Midbrain (tissue), 1 donor: ENCODE measurements at regions not wholly inside any gene's neighbourhood (a gene's known extent, or its start where the extent isn't known, plus 50 kb on each side); places are given as distances from the start of the nearest gene placed in this dataset.

Experiments
- DNase-seq: peaks from one replicate; lab custom pipeline; 2025; lab: John Stamatoyannopoulos, UW

- DNase-seq = no peak
Observed at GRCh38 chr15:31752905-31753304, 277.4 kb upstream of the CHRNA7 start.

GRCh38 chr15:31758126-31758525 is 272.2 kb upstream of the CHRNA7 start:
- DNase-seq = peak; percentile 86

DNA sequence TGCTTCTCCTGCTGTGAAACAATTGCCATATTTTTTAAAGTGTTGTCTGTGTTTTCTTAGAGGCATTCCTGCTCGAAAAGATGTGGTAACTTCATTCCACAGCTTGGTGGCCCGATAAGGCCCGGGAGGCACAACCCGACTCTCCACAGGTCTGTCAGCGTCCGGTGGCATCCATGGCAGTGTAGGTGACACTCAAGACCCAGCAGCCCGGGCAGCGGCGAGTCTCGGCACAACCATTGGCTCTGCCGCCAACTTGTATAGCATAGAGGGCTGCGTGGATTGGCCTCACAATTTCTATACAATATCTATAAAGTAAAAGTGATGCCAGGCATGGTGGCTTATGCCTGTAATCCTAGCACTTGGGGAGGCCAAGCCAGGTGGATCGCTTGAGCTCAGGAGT is 262.3 kb upstream of the CHRNA7 start:
- DNase-seq = no peak

- DNase-seq = no peak
Observed at GRCh38 chr15:31774045-31774444, 256.3 kb upstream of the CHRNA7 start.

- DNase-seq = no peak
Observed at GRCh38 chr15:31776039-31776438, 254.3 kb upstream of the CHRNA7 start.

DNA sequence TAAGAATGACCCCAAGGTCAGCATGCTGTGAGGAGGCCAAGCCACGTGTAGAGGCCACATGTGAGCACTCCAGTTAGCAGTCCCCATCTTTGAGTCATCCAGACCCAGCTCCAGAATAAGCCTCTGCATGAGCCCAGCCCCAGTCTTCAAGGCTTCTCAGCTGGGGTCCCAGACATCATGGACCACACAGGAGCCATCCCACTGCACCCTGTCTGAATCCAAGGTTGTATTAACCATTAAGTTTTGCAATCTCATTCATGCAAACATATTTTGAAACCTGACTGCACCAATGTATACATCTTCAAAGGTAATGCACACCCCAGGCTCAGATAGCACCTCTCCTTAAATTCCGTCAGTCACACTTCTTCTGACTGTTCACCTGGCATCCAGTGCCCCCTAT is 249.1 kb upstream of the CHRNA7 start:
- no peak for DNase-seq

- DNase-seq = no peak
Observed at GRCh38 chr15:31782016-31782783, 248.1 kb upstream of the CHRNA7 start.

DNA sequence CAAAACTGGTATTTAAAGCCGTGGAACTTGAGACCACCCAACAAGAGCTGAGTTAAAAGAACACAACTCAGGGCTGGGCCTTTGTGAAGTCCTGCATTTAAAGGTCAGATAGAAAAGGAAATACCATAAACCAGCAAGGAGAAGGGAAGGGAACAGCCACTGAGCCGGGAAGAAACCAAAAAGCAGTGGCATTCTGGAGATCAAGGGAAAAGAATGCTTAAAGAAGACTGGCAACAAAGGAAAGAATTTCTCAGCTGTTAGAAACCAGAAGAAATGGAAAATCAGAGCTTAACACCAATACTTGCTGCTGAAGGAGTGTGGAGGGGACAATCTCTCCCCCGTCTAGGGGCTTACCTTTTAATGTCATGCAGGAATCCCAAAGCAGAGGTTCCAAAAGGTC is 247.4 kb upstream of the CHRNA7 start:
- DNase-seq = no peak

DNA sequence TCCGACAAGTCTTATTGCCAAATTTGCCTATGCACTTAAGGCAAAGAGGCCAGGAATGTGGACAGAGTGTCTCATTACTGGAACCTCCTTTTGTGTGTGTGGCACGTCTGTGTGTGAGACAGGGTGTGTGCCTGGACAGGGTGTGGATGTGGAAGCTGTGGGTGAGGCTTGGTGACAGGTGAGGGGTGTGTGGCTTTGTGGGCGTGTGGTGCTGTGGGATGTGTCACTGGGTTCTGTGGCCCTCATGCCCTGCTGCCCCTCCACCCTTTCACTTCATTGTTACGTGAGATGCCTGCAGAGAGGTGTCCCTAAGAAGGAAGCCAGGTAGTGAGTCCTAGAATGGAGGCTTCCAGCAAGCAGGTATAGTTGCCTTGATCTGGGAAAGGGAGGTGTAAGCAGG is 244.0 kb upstream of the CHRNA7 start:
- DNase-seq = no peak

GRCh38 chr15:31788104-31788503 is 242.2 kb upstream of the CHRNA7 start:
- DNase-seq = no peak

DNA sequence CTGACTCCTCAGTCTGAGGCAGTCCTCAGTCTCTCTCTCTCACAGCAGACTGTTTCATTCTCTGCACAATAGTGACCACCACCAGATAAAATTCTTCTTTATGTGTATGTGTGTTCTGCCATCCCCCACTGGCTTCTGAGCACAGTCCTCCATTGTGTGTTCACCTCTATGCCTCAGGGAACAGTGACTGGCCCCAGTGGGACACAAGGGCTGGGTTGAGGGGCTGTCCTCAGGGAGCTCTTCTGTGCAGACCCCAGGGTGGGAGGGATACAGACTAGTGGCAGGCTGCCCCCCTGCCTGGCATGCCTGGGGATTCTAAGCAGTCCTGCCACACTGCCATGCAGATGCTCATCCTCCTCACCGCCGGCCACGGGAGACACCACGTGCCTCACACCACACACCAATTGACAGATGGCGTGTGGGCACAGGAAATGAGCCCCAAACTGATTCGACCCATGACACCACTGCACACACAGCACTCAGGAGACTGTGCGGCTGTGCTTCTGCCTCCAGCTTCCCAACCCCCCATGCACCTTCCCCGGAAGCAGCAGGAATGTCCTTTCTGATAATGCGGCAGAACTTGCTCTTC is 237.6 kb upstream of the CHRNA7 start:
- DNase-seq = no peak

GRCh38 chr15:31799319-31799714 is 231.0 kb upstream of the CHRNA7 start:
- DNase-seq = no peak

GRCh38 chr15:31799715-31800321 is 230.5 kb upstream of the CHRNA7 start:
- no peak for DNase-seq

- DNase-seq = peak; percentile 67
Observed at GRCh38 chr15:31801152-31801551, 229.2 kb upstream of the CHRNA7 start.

DNA sequence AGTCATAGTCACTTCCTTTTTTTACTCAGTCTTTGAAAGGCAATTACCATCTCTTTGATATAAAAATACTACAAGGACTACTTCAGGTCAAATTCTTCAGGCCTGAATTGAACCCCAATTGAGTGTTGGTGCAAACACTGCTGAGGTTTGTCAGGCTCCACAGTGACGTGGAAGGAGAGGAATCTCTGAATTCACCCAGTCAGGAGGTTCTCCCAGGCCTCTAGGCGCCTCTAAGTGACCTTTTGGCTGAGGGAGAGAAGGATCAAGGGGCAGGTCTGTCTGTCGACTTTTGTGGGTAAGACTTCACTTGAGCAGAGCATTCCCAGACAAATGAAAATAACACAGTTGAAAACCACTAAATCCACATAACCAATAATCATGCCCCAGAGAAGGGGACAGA is 227.6 kb upstream of the CHRNA7 start:
- DNase-seq = no peak

DNA sequence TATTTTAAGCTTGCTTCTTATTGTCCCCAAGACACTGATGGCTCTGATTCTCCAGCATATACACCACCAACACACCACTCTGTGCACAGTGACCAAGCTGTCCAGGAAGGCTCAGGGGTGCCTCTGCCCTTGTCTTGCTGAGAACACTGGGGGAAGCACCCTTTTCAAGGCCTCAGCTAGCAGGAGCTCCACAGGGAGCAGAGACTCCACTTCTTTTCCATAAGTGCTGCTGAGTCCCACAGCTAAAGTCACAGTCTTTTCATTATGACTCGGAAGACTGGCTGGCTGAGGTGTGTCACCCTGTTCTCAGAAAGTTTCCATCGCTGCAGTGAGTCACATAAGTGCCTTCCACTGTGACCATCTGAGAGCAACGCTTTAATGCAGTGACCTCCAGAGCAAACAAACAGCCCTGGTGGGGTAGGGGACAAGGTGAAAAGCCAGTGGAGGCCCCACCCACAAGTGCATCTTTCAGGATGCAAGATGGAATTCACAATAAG is 226.9 kb upstream of the CHRNA7 start:
- DNase-seq = no peak

- no peak for DNase-seq
Observed at GRCh38 chr15:31805090-31805662, 225.1 kb upstream of the CHRNA7 start.

- DNase-seq = no peak
Observed at GRCh38 chr15:31806106-31806505, 224.2 kb upstream of the CHRNA7 start.

- peak; percentile 86 for DNase-seq
Observed at GRCh38 chr15:31811641-31812040, 218.7 kb upstream of the CHRNA7 start.

DNA sequence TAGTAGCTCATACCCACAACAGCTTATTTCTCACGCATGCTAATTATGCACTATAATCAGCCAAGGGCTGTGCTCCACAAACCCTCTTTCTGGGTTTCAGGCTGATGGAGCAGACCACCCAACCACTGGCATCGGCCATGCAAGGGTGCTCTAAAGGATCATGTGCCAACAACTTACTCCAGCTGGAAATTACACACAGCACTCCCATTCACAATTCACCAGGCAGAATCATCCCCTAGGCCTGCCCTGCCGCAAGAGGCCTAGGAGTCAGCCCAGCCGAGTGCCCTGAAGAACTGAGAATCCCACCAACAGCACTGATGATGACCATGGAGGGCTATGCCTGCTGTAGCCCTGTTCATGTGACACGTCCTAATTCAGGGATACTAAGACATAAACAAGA is 216.2 kb upstream of the CHRNA7 start:
- DNase-seq = peak; percentile 64

DNA sequence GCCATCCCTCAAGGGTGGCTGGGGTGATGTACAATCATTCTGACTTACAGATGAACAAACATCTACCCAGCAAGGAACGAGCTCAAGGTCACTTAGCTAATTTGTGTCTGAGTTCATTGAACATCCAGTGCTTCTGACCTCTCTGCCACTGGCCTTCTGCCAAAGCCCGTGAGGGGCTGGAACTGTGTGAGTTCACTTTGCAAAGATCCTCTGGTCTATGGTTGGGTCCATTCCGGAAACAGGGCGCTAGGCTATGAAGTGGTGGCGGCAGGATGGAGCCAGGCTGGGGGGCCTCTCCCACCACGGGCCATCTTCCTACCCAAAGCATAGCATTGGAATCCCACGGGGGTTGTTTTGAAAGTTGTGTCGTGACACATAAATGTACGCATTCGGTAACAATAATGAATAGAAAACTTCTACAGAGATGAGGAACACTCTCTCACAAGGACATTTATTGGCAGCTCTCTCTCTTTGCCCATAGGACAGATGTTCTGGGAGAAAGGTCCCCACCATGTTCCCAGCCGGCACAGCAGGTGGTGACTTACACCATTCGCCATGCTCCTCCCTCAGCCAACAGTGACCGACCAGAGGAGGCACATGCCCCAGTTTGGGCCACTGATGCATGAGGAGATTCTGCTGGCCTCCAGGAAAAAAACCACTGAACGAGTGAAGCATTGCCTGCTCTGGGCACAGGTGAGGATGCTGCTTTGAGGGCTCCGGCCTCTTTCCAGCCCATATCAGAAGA is 214.7 kb upstream of the CHRNA7 start:
- no peak for DNase-seq

- no peak for DNase-seq
Observed at GRCh38 chr15:31822463-31822862, 207.9 kb upstream of the CHRNA7 start.
